GM13977 (cell line): ENCODE measurements at regions not wholly inside any gene's neighbourhood (a gene's known extent, or its start where the extent isn't known, plus 50 kb on each side); places are given as distances from the start of the nearest gene placed in this dataset.

Experiments
- DNase-seq: peaks from one replicate; pipeline ENCODE4 v3.0.0; 2012; ENCODE audit warnings: low spot score
- in situ Hi-C: fragments of 300-500 bp; cut with MboI; formaldehyde crosslinking; loops from one replicate; pipeline ENCODE4 v1.12.0; 2022; ENCODE audit warnings: low sequenced_read_pairs, low pct_unique_long_range_greater_than_20kb, mixed read lengths, inconsistent platforms; ENCODE audit not compliant: unreplicated experiment
- TF ChIP-seq, protein P1 (sequence below): IDR thresholded peaks from 2 replicates; pipeline ENCODE4 v1.5.1; 2012; ENCODE audit warnings: mild to moderate bottlenecking, control low read depth; ENCODE audit not compliant: insufficient read depth; ENCODE audit errors: extremely low read depth, missing control alignments

DNA sequence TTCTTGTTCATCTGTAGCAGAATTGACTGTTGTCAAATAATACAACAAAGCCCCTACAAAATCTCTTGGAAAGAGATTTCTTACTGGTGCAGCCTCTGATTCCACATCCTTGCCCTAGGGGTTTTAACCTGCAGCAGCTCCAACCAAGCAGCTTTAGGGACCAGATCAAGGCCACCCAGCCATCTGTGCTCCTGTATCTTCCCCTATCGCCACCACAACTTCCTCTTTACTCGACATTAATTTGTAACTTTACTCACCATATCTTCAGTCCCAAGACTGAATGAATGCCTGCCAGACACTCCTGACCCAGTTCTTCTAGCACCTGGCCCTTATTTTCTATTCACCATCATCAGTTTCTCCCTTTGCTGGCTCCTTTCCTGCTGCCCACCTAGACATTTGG, 156.6 kb upstream of the IL12A start:
- in situ Hi-C loops, result no loop called here
- TF ChIP-seq, protein P1, sequence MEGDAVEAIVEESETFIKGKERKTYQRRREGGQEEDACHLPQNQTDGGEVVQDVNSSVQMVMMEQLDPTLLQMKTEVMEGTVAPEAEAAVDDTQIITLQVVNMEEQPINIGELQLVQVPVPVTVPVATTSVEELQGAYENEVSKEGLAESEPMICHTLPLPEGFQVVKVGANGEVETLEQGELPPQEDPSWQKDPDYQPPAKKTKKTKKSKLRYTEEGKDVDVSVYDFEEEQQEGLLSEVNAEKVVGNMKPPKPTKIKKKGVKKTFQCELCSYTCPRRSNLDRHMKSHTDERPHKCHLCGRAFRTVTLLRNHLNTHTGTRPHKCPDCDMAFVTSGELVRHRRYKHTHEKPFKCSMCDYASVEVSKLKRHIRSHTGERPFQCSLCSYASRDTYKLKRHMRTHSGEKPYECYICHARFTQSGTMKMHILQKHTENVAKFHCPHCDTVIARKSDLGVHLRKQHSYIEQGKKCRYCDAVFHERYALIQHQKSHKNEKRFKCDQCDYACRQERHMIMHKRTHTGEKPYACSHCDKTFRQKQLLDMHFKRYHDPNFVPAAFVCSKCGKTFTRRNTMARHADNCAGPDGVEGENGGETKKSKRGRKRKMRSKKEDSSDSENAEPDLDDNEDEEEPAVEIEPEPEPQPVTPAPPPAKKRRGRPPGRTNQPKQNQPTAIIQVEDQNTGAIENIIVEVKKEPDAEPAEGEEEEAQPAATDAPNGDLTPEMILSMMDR, result no peak
- DNase-seq, result peak; percentile 30

DNA sequence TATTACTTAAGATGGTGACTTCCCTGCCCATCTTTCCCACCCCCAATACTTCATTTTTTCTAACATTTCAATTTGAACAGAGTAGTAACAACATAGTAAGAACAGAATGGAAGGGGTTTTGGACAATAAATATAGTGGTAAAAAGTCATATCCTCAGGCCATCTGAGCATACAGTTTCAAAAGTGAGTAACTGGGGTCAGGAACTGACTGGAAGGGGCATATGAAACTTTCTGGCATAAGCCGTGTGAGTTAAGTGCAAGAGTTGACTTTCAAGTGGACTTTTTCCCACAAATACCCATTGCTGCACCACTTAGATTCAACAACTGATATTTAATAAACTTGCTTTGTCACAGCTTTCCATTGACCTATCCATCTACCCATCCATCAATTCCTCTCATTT, 153.5 kb upstream of the IL12A start:
- in situ Hi-C loops, result no loop called here
- TF ChIP-seq, protein P1, result no peak
- no peak for DNase-seq

GRCh38 chr3:159837725-159838124, 150.9 kb upstream of the IL12A start:
- in situ Hi-C loops, result no loop called here
- DNase-seq, result no peak
- TF ChIP-seq, protein P1, result no peak

DNA sequence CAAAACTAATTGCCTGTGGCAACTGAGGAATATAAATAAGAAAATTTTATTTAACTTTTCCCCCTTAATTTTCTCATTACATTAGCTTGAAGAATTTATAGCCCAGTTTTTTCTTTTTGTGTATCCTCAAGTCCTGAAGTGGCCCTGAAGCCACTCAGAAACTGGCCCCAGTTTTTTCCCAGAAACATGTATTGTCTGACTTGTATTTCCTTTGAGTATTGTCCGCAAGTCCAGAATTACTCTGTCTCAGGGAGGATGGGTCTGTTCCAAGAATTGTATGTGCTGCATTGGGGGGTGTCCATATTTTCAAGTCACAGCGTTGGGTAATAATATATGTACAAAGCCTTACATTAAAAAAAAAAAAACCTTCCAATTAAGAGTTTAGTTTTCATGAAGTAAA, 149.7 kb upstream of the IL12A start:
- no peak for DNase-seq
- TF ChIP-seq, protein P1, result no peak
- in situ Hi-C loops, result no loop called here

- TF ChIP-seq, protein P1, result peak; percentile 3
- in situ Hi-C loops, result no loop called here
- DNase-seq, result no peak
Observed at GRCh38 chr3:159839561-159840379, 148.9 kb upstream of the IL12A start, which contains the start of gene SCHIP1. TSS of gene SCHIP1 (plus strand) at chr3:159839861.

DNA sequence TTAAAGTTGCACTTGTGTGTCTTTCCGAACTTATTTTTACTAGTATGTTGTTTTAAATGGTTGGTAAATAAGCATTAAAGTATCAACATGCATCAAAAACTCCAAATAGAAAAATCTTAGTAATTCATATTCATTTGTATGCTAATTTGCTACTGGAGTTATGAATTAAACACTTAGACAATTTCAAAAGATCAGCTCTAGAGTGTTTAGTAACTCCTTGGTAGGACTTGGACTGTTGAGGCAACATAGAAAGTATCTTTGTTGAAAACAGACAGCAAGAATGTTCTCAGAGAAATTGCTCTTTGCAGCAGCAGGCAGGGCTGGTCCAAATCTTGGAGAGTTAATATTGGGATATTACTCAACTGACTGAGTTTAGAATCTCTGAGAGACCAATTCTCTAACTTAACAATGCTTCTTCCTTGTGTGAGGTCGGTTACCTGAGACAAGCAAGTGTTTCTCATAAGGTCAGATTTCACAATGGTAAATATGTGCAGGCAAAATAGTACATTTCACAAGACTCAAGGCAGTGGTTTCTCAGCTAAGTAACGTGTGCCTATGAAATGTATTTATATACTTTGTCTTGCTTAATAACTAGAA, 147.8 kb upstream of the IL12A start:
- in situ Hi-C loops, result no loop called here
- TF ChIP-seq, protein P1, result no peak
- no peak for DNase-seq
